ENCODE measurements at regions not wholly inside any gene's neighbourhood (a gene's known extent, or its start where the extent isn't known, plus 50 kb on each side); places are given as distances from the start of the nearest gene placed in this dataset.

DNA sequence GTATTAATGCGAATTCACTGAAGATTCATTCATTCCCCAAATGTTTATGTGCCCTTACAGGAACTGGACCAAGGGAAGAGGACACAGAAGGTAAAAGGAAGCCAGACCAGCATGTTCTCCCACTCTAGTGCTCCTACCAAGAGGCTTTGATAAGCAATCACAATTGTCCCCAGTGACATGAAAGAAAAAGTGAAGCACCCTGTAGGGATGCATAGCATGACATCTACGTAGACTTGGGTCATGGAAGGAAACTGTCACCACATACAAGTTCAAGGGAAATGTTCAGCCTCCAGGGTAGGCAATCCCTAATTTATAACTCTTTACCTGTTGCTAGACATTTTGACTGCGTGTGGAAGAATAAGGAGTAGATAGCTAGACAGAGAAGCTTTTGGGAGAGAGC lies 348.6 kb upstream of the MCTP2 start:
- 20% methylated on average over 1 of the region's 3 CpGs for WGBS (ENCODE audit: insufficient coverage, low lambda C conversion rate)
- no peak overlapping the region for H3K27ac ChIP-seq (ENCODE audit: low read length)
- DNase-seq, result no peak

DNA sequence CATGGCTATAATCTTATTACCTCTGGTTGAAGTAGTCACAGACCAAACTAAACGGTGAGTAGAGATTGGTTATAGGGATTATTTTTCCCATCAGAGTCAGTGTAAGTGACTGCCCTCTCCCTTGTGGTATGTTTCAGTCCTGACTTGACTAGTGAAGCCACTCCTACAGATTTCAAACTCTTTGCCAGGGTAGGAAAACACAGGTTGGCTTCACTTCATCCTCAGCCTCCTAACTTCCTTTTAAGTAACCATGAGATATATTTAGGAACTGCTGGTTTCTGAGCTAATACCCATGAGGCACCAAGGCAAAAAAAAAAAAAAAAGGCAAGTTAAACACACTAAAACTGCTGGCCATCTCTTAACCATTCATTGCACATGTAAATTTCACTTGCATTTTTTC lies 349.2 kb upstream of the MCTP2 start:
- no CpG with 5 or more reads among the region's 1 CpG for WGBS (ENCODE audit: insufficient coverage, low lambda C conversion rate)

More for the DNA sequence above, 348.6 kb upstream of the MCTP2 start:
- Histone ChIP-seq H3K4me1 (ENCODE audit: control insufficient read depth, insufficient read depth, low read length) (no peaks in the 10 kb centered on the region), H3K36me3 (ENCODE audit: control insufficient read depth, insufficient read depth, low read length) (no peaks in the 10 kb centered on the region), H3K27me3 (ENCODE audit: control insufficient read depth, insufficient read depth, low read length) (no peaks in the 10 kb centered on the region), H3K4me3 (ENCODE audit: low read length) (no peak overlapping the region), H3K9me3 (ENCODE audit: control insufficient read depth, low read depth, low read length) (peaks cover 3% of the 10 kb centered on the region)

GRCh38 chr15:93881310-93881709 lies 350.1 kb upstream of the MCTP2 start:
- H3K36me3 ChIP-seq (ENCODE audit: control insufficient read depth, insufficient read depth, low read length), result no peaks in the 10 kb centered on the region
- H3K4me3 ChIP-seq (ENCODE audit: low read length), result no peak overlapping the region
- no peak overlapping the region for H3K27ac ChIP-seq (ENCODE audit: low read length)
- H3K9me3 ChIP-seq (ENCODE audit: control insufficient read depth, low read depth, low read length), result peaks cover 3% of the 10 kb centered on the region
- no peak for DNase-seq
- no peaks in the 10 kb centered on the region for H3K4me1 ChIP-seq (ENCODE audit: control insufficient read depth, insufficient read depth, low read length)
- no peaks in the 10 kb centered on the region for H3K27me3 ChIP-seq (ENCODE audit: control insufficient read depth, insufficient read depth, low read length)

More for the DNA sequence above, 349.2 kb upstream of the MCTP2 start:
- H3K36me3 ChIP-seq (ENCODE audit: control insufficient read depth, insufficient read depth, low read length), result no peaks in the 10 kb centered on the region
- H3K4me1 ChIP-seq (ENCODE audit: control insufficient read depth, insufficient read depth, low read length), result no peaks in the 10 kb centered on the region
- H3K27ac ChIP-seq (ENCODE audit: low read length), result no peak overlapping the region
- no peak overlapping the region for H3K4me3 ChIP-seq (ENCODE audit: low read length)
- no peak for DNase-seq
- peaks cover 3% of the 10 kb centered on the region for H3K9me3 ChIP-seq (ENCODE audit: control insufficient read depth, low read depth, low read length)
- no peaks in the 10 kb centered on the region for H3K27me3 ChIP-seq (ENCODE audit: control insufficient read depth, insufficient read depth, low read length)

GRCh38 chr15:93880358-93880757 lies 351.0 kb upstream of the MCTP2 start:
- peaks cover 3% of the 10 kb centered on the region for H3K9me3 ChIP-seq (ENCODE audit: control insufficient read depth, low read depth, low read length)
- H3K4me3 ChIP-seq (ENCODE audit: low read length), result no peak overlapping the region
- H3K4me1 ChIP-seq (ENCODE audit: control insufficient read depth, insufficient read depth, low read length), result no peaks in the 10 kb centered on the region
- no peak overlapping the region for H3K27ac ChIP-seq (ENCODE audit: low read length)
- no peaks in the 10 kb centered on the region for H3K27me3 ChIP-seq (ENCODE audit: control insufficient read depth, insufficient read depth, low read length)
- DNase-seq, result no peak
- no peaks in the 10 kb centered on the region for H3K36me3 ChIP-seq (ENCODE audit: control insufficient read depth, insufficient read depth, low read length)
- WGBS (ENCODE audit: insufficient coverage, low lambda C conversion rate), result no CpG with 5 or more reads among the region's 1 CpG

GRCh38 chr15:93870583-93870982 lies 360.8 kb upstream of the MCTP2 start:
- no peaks in the 10 kb centered on the region for H3K9me3 ChIP-seq (ENCODE audit: control insufficient read depth, low read depth, low read length)
- H3K36me3 ChIP-seq (ENCODE audit: control insufficient read depth, insufficient read depth, low read length), result no peaks in the 10 kb centered on the region
- WGBS (ENCODE audit: insufficient coverage, low lambda C conversion rate), result no CpG with 5 or more reads among the region's 2 CpGs
- no peak for DNase-seq
- no peak overlapping the region for H3K27ac ChIP-seq (ENCODE audit: low read length)
- no peak overlapping the region for H3K4me3 ChIP-seq (ENCODE audit: low read length)
- no peaks in the 10 kb centered on the region for H3K4me1 ChIP-seq (ENCODE audit: control insufficient read depth, insufficient read depth, low read length)
- no peaks in the 10 kb centered on the region for H3K27me3 ChIP-seq (ENCODE audit: control insufficient read depth, insufficient read depth, low read length)

DNA sequence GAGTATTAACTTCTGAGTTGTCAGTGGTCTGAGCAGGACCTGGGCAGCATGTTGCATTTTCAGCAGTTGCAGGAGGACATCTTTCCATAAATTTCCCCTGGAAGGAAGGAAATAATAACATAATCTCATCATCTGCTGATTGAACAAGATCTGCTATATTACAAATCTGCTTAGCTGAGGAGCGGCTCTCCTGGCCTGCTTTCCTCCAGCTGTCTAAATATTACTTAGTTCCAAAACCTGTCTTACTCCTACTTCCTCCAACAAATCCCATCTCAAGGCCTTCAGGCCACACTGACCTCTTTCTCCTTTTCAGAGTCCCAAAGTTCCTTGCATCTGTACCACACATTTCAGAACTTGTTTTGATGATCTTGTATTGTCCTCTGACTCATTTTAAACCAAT lies 364.4 kb upstream of the MCTP2 start:
- no peaks in the 10 kb centered on the region for H3K4me1 ChIP-seq (ENCODE audit: control insufficient read depth, insufficient read depth, low read length)
- 100% methylated on average over 1 of the region's 1 CpG for WGBS (ENCODE audit: insufficient coverage, low lambda C conversion rate)

DNA sequence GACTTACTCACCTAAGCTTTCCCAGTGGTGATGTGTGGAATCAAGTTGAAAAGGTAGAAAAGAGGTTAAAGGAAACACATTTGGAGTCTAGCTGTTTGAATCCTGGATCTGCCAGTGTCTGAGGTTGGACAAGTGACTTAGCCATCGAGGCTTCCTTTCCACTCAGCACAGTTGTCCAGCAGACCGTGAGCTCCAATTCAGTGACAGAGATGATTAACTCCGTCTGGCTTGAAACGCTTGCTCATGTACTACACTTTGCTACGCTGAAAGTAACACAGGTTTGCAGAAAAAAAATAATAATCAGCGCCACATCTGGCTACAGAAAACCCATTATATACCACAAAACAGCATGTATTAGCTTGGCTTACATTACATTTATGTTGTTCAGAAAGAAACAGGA lies 364.9 kb upstream of the MCTP2 start:
- no peaks in the 10 kb centered on the region for H3K36me3 ChIP-seq (ENCODE audit: control insufficient read depth, insufficient read depth, low read length)
- WGBS (ENCODE audit: insufficient coverage, low lambda C conversion rate), result 100% methylated on average over 1 of the region's 6 CpGs

More for the DNA sequence above, 364.4 kb upstream of the MCTP2 start:
- no peak overlapping the region for H3K27ac ChIP-seq (ENCODE audit: low read length)
- no peak overlapping the region for H3K4me3 ChIP-seq (ENCODE audit: low read length)
- H3K9me3 ChIP-seq (ENCODE audit: control insufficient read depth, low read depth, low read length), result no peaks in the 10 kb centered on the region
- no peak for DNase-seq
- H3K27me3 ChIP-seq (ENCODE audit: control insufficient read depth, insufficient read depth, low read length), result no peaks in the 10 kb centered on the region
- no peaks in the 10 kb centered on the region for H3K36me3 ChIP-seq (ENCODE audit: control insufficient read depth, insufficient read depth, low read length)

DNA sequence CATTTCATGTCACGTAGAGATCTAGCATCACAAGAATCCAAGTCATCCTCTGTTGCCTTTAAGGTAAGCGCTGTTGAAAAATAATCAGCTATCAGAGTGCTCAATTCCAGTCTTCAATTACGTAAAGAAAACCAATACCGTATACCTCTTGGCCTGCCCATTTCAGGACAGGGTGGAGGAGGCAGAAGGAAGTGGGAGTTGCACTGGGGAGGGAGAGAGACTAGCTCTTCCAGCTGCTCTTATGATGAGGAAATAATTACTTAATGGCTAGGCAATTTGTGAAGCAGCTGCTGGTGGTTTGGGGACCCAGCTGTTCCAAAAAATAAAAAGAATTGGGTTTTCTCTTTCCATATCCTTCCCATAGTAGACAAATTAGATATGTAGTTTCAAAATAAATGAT lies 365.8 kb upstream of the MCTP2 start:
- H3K27ac ChIP-seq (ENCODE audit: low read length), result no peak overlapping the region
- no peaks in the 10 kb centered on the region for H3K27me3 ChIP-seq (ENCODE audit: control insufficient read depth, insufficient read depth, low read length)
- DNase-seq, result no peak
- H3K9me3 ChIP-seq (ENCODE audit: control insufficient read depth, low read depth, low read length), result no peaks in the 10 kb centered on the region
- H3K36me3 ChIP-seq (ENCODE audit: control insufficient read depth, insufficient read depth, low read length), result no peaks in the 10 kb centered on the region
- no peaks in the 10 kb centered on the region for H3K4me1 ChIP-seq (ENCODE audit: control insufficient read depth, insufficient read depth, low read length)
- no peak overlapping the region for H3K4me3 ChIP-seq (ENCODE audit: low read length)
- no CpG with 5 or more reads among the region's 4 CpGs for WGBS (ENCODE audit: insufficient coverage, low lambda C conversion rate)

More for the DNA sequence above, 364.9 kb upstream of the MCTP2 start:
- no peak overlapping the region for H3K4me3 ChIP-seq (ENCODE audit: low read length)
- DNase-seq, result no peak
- H3K4me1 ChIP-seq (ENCODE audit: control insufficient read depth, insufficient read depth, low read length), result no peaks in the 10 kb centered on the region
- no peaks in the 10 kb centered on the region for H3K9me3 ChIP-seq (ENCODE audit: control insufficient read depth, low read depth, low read length)
- H3K27me3 ChIP-seq (ENCODE audit: control insufficient read depth, insufficient read depth, low read length), result no peaks in the 10 kb centered on the region
- no peak overlapping the region for H3K27ac ChIP-seq (ENCODE audit: low read length)

DNA sequence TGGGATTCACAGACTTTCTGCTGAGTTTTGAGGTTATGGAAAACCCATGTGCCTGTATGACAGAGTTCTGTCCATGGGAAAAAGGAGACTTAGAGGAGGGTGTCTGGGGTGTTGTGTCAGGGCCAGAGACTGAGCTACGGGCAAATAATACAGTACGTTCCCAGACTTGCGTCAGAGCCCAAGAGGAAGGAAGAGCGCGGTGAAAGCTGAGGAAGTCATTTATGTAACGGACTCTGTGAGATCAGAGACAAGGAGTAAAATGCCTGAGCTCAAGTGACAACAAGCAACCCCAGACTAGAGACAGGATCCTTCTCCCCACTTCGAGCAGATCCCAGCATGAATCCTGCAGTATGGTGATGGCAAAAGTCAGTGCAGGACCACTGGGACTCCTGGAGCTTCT lies 368.6 kb upstream of the MCTP2 start:
- H3K4me3 ChIP-seq (ENCODE audit: low read length), result no peak overlapping the region
- H3K4me1 ChIP-seq (ENCODE audit: control insufficient read depth, insufficient read depth, low read length), result no peaks in the 10 kb centered on the region
- H3K36me3 ChIP-seq (ENCODE audit: control insufficient read depth, insufficient read depth, low read length), result no peaks in the 10 kb centered on the region
- H3K27me3 ChIP-seq (ENCODE audit: control insufficient read depth, insufficient read depth, low read length), result no peaks in the 10 kb centered on the region
- no CpG with 5 or more reads among the region's 7 CpGs for WGBS (ENCODE audit: insufficient coverage, low lambda C conversion rate)
- no peak for DNase-seq
- H3K9me3 ChIP-seq (ENCODE audit: control insufficient read depth, low read depth, low read length), result no peaks in the 10 kb centered on the region
- no peak overlapping the region for H3K27ac ChIP-seq (ENCODE audit: low read length)

- H3K4me3 ChIP-seq (ENCODE audit: low read length), result no peak overlapping the region
- no peaks in the 10 kb centered on the region for H3K4me1 ChIP-seq (ENCODE audit: control insufficient read depth, insufficient read depth, low read length)
- H3K27ac ChIP-seq (ENCODE audit: low read length), result no peak overlapping the region
- no peaks in the 10 kb centered on the region for H3K9me3 ChIP-seq (ENCODE audit: control insufficient read depth, low read depth, low read length)
- no peaks in the 10 kb centered on the region for H3K27me3 ChIP-seq (ENCODE audit: control insufficient read depth, insufficient read depth, low read length)
- peak; percentile 60 to 64 for DNase-seq
- H3K36me3 ChIP-seq (ENCODE audit: control insufficient read depth, insufficient read depth, low read length), result no peaks in the 10 kb centered on the region
- 83% methylated on average over 1 of the region's 5 CpGs for WGBS (ENCODE audit: insufficient coverage, low lambda C conversion rate)
Observed at GRCh38 chr15:93861956-93862741, 369.2 kb upstream of the MCTP2 start.

GRCh38 chr15:93861413-93861812 lies 369.9 kb upstream of the MCTP2 start:
- no peak for DNase-seq
- Histone ChIP-seq H3K36me3 (ENCODE audit: control insufficient read depth, insufficient read depth, low read length) (no peaks in the 10 kb centered on the region), H3K27me3 (ENCODE audit: control insufficient read depth, insufficient read depth, low read length) (no peaks in the 10 kb centered on the region), H3K9me3 (ENCODE audit: control insufficient read depth, low read depth, low read length) (no peaks in the 10 kb centered on the region), H3K4me3 (ENCODE audit: low read length) (no peak overlapping the region), H3K4me1 (ENCODE audit: control insufficient read depth, insufficient read depth, low read length) (no peaks in the 10 kb centered on the region), H3K27ac (ENCODE audit: low read length) (no peak overlapping the region)
- 100% methylated on average over 3 of the region's 10 CpGs for WGBS (ENCODE audit: insufficient coverage, low lambda C conversion rate)
